H1 (cell line): ENCODE measurements at regions not wholly inside any gene's neighbourhood (a gene's known extent, or its start where the extent isn't known, plus 50 kb on each side); places are given as distances from the start of the nearest gene placed in this dataset.
A peak's percentile ranks its signal among the peaks of the same experiment; 100 is the strongest.

Source experiments
- CTCF ChIA-PET: fragments of 300-600 bp; sonication (Branson Sonifier 250); formaldehyde crosslinking; loops from one replicate; lab custom pipeline; 2021; ENCODE audit not compliant: partially characterized antibody; lab: Charles Lee
- POLR2A ChIA-PET: fragments of 300-600 bp; sonication (Branson Sonifier 250); formaldehyde crosslinking; loops from one replicate; lab custom pipeline; 2021; ENCODE audit warnings: inconsistent platforms; ENCODE audit not compliant: partially characterized antibody; lab: Charles Lee
- DNase-seq, 2 experiments: peaks; one replicate each; pipeline versions ENCODE4 v3.0.0 to v3.0.0-alpha.2; 2010 to 2022; ENCODE audit warnings: low spot score in 2 of 2, low read depth in 1 of 2, mixed read lengths in 1 of 2
- FAIRE-seq: peaks from 2 replicates; lab custom pipeline; 2011; peaks lifted over from hg19 to GRCh38; lab: Jason Lieb, UNC
- H2AFZ ChIP-seq: 2 replicates; pipeline ENCODE4 v1.8.1; 2012; ENCODE audit warnings: low read length, inconsistent platforms
- H2AK5ac ChIP-seq: 2 replicates; pipeline ENCODE4 v1.6.1; 2013; ENCODE audit warnings: low read depth, low read length
- H2BK120ac ChIP-seq: replicated peaks from 2 replicates; pipeline ENCODE3; 2013; ENCODE audit warnings: low read depth, low read length, inconsistent platforms
- H2BK12ac ChIP-seq: 2 replicates; pipeline ENCODE4 v1.6.1; 2013; ENCODE audit warnings: low read depth, low read length
- H2BK15ac ChIP-seq: 2 replicates; pipeline ENCODE4 v1.6.1; 2013; ENCODE audit warnings: low read length
- H2BK20ac ChIP-seq: 2 replicates; pipeline ENCODE4 v1.6.1; 2013; ENCODE audit warnings: low read length
- H2BK5ac ChIP-seq: 2 replicates; pipeline ENCODE4 v1.6.1; 2013; ENCODE audit warnings: low read depth, low read length
- H3K14ac ChIP-seq: 2 replicates; pipeline ENCODE4 v1.6.1; 2013; ENCODE audit warnings: inconsistent platforms; ENCODE audit not compliant: insufficient read length
- H3K18ac ChIP-seq: 2 replicates; pipeline ENCODE4 v1.6.1; 2013; ENCODE audit warnings: low read length; ENCODE audit errors: extremely low read depth
- H3K23ac ChIP-seq: 2 replicates; pipeline ENCODE4 v1.6.1; 2013; ENCODE audit warnings: inconsistent platforms; ENCODE audit not compliant: insufficient read length
- H3K23me2 ChIP-seq: 2 replicates; pipeline ENCODE4 v1.6.1; 2013; ENCODE audit warnings: low read depth, low read length
- H3K27ac ChIP-seq: 2 replicates; pipeline ENCODE4 v1.6.1; 2011; ENCODE audit warnings: low read depth, low read length, inconsistent platforms
- H3K27me3 ChIP-seq, 4 experiments: replicated peaks in 1 of 4; 1 replicate in 1 of 4; 2 replicates in 3 of 4; pipeline versions ENCODE4 v1.6.1 to v1.8.1; 2011 to 2013; ENCODE audit warnings: low read length in 3 of 4, mild to moderate bottlenecking in 3 of 4, inconsistent platforms in 2 of 4, mixed read lengths in 2 of 4, moderate library complexity in 1 of 4; ENCODE audit not compliant: control insufficient read depth in 3 of 4, insufficient read depth in 3 of 4; ENCODE audit errors: extremely low read depth in 1 of 4
- H3K36me3 ChIP-seq, 4 experiments: 2 replicates each; pipeline versions ENCODE4 v1.6.1 to v1.8.1; 2011 to 2013; ENCODE audit warnings: mild to moderate bottlenecking in 4 of 4, low read length in 3 of 4, moderate library complexity in 2 of 4, control low read depth in 1 of 4, inconsistent platforms in 1 of 4; ENCODE audit not compliant: insufficient read depth in 4 of 4, control insufficient read depth in 2 of 4
- H3K4ac ChIP-seq: replicated peaks from 2 replicates; pipeline ENCODE3; 2013; ENCODE audit warnings: low read length, low read depth, mixed read lengths, inconsistent platforms; ENCODE audit not compliant: insufficient read length
- H3K4me1 ChIP-seq, 4 experiments: replicated peaks in 1 of 4; 1 replicate in 1 of 4; 2 replicates in 3 of 4; pipeline versions ENCODE4 v1.6.1 to v1.8.1; 2011 to 2013; ENCODE audit warnings: low read length in 3 of 4, inconsistent platforms in 2 of 4, mixed read lengths in 1 of 4; ENCODE audit not compliant: insufficient read depth in 4 of 4, control insufficient read depth in 3 of 4
- H3K4me2 ChIP-seq, 2 experiments: 2 replicates each; pipeline versions ENCODE4 v1.6.1 to v1.8.1; 2011 to 2013; ENCODE audit warnings: low read depth in 2 of 2, low read length in 2 of 2, control low read depth in 1 of 2, inconsistent platforms in 1 of 2, mild to moderate bottlenecking in 1 of 2; ENCODE audit not compliant: insufficient read depth in 1 of 2
- H3K4me3 ChIP-seq, 4 experiments: fragments of 200-600, 300-600 bp in 1 of 4; sonication (generic), shearing (Covaris generic), sonication (Bioruptor Twin) in 1 of 4; 2 replicates each; pipeline versions ENCODE4 v1.5.1 to v1.8.1; 2011 to 2016; ENCODE audit warnings: low read length in 4 of 4, low read depth in 3 of 4, control low read depth in 2 of 4, inconsistent platforms in 2 of 4, mild to moderate bottlenecking in 2 of 4, mixed read lengths in 1 of 4, moderate library complexity in 1 of 4; ENCODE audit not compliant: insufficient read depth in 2 of 4; ENCODE audit errors: extremely low read depth in 1 of 4
- H3K56ac ChIP-seq: replicated peaks from 2 replicates; pipeline ENCODE3; 2013; ENCODE audit warnings: low read depth, mild to moderate bottlenecking, mixed read lengths, low read length, inconsistent platforms; ENCODE audit not compliant: insufficient read length
- H3K79me1 ChIP-seq: 2 replicates; pipeline ENCODE4 v1.6.1; 2013; ENCODE audit warnings: low read depth, low read length, control low read depth
- H3K79me2 ChIP-seq, 2 experiments: 2 replicates each; pipeline versions ENCODE4 v1.6.1 to v1.8.1; 2012 to 2013; ENCODE audit warnings: low read length in 2 of 2, mild to moderate bottlenecking in 2 of 2, inconsistent platforms in 1 of 2; ENCODE audit not compliant: insufficient read depth in 2 of 2, control insufficient read depth in 1 of 2
- H3K9ac ChIP-seq, 4 experiments: replicated peaks in 1 of 4; 1 replicate in 1 of 4; 2 replicates in 3 of 4; pipeline versions ENCODE4 v1.6.1 to v1.8.1; 2011 to 2013; ENCODE audit warnings: low read depth in 3 of 4, low read length in 3 of 4, control low read depth in 2 of 4, mild to moderate bottlenecking in 2 of 4, moderate library complexity in 2 of 4, inconsistent platforms in 1 of 4; ENCODE audit errors: extremely low read depth in 1 of 4
- H3K9me3 ChIP-seq, 2 experiments: 2 replicates each; pipeline versions ENCODE4 v1.6.1 to v1.8.1; 2012 to 2013; ENCODE audit warnings: mild to moderate bottlenecking in 2 of 2, moderate library complexity in 2 of 2, control low read depth in 1 of 2, inconsistent platforms in 1 of 2, low read depth in 1 of 2, low read length in 1 of 2, mixed read lengths in 1 of 2; ENCODE audit not compliant: insufficient read depth in 2 of 2
- H4K20me1 ChIP-seq, 2 experiments: replicated peaks in 1 of 2; 2 replicates each; pipeline versions ENCODE3 to v1.8.1; 2011 to 2013; ENCODE audit warnings: inconsistent platforms in 2 of 2, low read length in 2 of 2, mild to moderate bottlenecking in 1 of 2; ENCODE audit not compliant: insufficient read depth in 2 of 2, control insufficient read depth in 1 of 2
- H4K5ac ChIP-seq: 2 replicates; pipeline ENCODE4 v1.6.1; 2013; ENCODE audit warnings: low read length, low read depth, mixed read lengths, inconsistent platforms; ENCODE audit not compliant: insufficient read length
- H4K8ac ChIP-seq: 2 replicates; pipeline ENCODE4 v1.8.0; 2013; ENCODE audit warnings: mild to moderate bottlenecking, moderate library complexity, low read length, inconsistent platforms; ENCODE audit not compliant: insufficient read depth; ENCODE audit errors: extremely low read depth
- H4K91ac ChIP-seq: replicated peaks from 2 replicates; pipeline ENCODE3; 2013; ENCODE audit warnings: low read length, mixed read lengths, inconsistent platforms; ENCODE audit not compliant: insufficient read length
- ASH2L ChIP-seq: fragments of 200-600, 300-600 bp; sonication (generic); IDR thresholded peaks from one replicate; pipeline ENCODE4 v1.7.1; 2017; ENCODE audit warnings: low read length
- CEBPB ChIP-seq: IDR thresholded peaks from 2 replicates; pipeline ENCODE4 v1.6.1; 2012; ENCODE audit warnings: low read depth, low read length
- CREB1 ChIP-seq: IDR thresholded peaks from 2 replicates; pipeline ENCODE4 v1.6.1; 2012; ENCODE audit warnings: inconsistent platforms
- CTBP2 ChIP-seq: IDR thresholded peaks from 2 replicates; pipeline ENCODE4 v1.7.0; 2011; ENCODE audit warnings: borderline replicate concordance, mild to moderate bottlenecking, moderate library complexity, mixed read lengths, low read length; ENCODE audit not compliant: insufficient read depth, insufficient read length
- CTCF ChIP-seq, 3 experiments: IDR thresholded peaks; 1 replicate in 2 of 3; 2 replicates in 1 of 3; pipeline versions ENCODE4 v1.5.1 to v1.6.1; 2011; ENCODE audit warnings: low read length in 3 of 3, mild to moderate bottlenecking in 3 of 3, inconsistent platforms in 2 of 3, low read depth in 1 of 3, moderate library complexity in 1 of 3; ENCODE audit not compliant: insufficient read depth in 1 of 3; ENCODE audit errors: control extremely low read depth in 1 of 3
- E2F6 ChIP-seq: IDR thresholded peaks from 2 replicates; pipeline ENCODE4 v1.6.1; 2012; ENCODE audit warnings: inconsistent platforms
- HDAC6 ChIP-seq: IDR thresholded peaks from one replicate; pipeline ENCODE4 v1.7.1; 2012; ENCODE audit warnings: low read depth, mild to moderate bottlenecking, inconsistent platforms, low read length, moderate library complexity
- MAFK ChIP-seq: IDR thresholded peaks from 2 replicates; pipeline ENCODE4 v1.6.1; 2012; ENCODE audit warnings: low read depth, mild to moderate bottlenecking, improper control_type of control experiment, low read length
- SP2 ChIP-seq: IDR thresholded peaks from 2 replicates; pipeline ENCODE4 v1.6.1; 2012; ENCODE audit warnings: mild to moderate bottlenecking, low read length, inconsistent platforms
- TAF1 ChIP-seq: IDR thresholded peaks from 2 replicates; pipeline ENCODE4 v1.6.1; 2011; ENCODE audit warnings: mild to moderate bottlenecking, low read depth, low read length
- WGBS, 2 experiments: shearing (Covaris generic) in 1 of 2; methylation state at CpG; one replicate each; pipeline versions ENCODE4 v1.1.6 to v1.1.7; 2013 to 2015; ENCODE audit warnings: low lambda C conversion rate in 2 of 2, mixed read lengths in 2 of 2, inconsistent platforms in 1 of 2, low coverage in 1 of 2, missing lambda C conversion rate in 1 of 2; ENCODE audit not compliant: insufficient replicate concordance in 2 of 2, insufficient coverage in 1 of 2, insufficient read length in 1 of 2; ENCODE audit errors: extremely low coverage in 1 of 2, missing lambda C conversion rate in 1 of 2; 5-methylcytosine and 5-hydroxymethylcytosine counted together

- no peak overlapping the region for H3K56ac ChIP-seq
- H3K14ac ChIP-seq: no peak overlapping the region
- CTCF ChIA-PET: no interaction called here
- H3K36me3 ChIP-seq: no peaks in the 10 kb centered on the region
- no peak overlapping the region for H4K91ac ChIP-seq
- no peak overlapping the region for H2BK120ac ChIP-seq
- peaks cover 0 to 9% (median 4%) of the 10 kb centered on the region in 4 experiments; a peak in 5 of 7 replicates for H3K4me1 ChIP-seq
- H3K9me3 ChIP-seq: peaks cover 0 to 1% of the 10 kb centered on the region in 2 experiments; a peak in 1 of 4 replicates
- FAIRE-seq (no peak), DNase-seq (no peak)
- H3K79me1 ChIP-seq: no peaks in the 10 kb centered on the region
- no peaks in the 10 kb centered on the region for H3K27me3 ChIP-seq
- H3K79me2 ChIP-seq: no peaks in the 10 kb centered on the region
- no peak overlapping the region for H3K27ac ChIP-seq
- POLR2A ChIA-PET: no interaction called here
- no peak overlapping the region for H4K5ac ChIP-seq
- no peaks in the 10 kb centered on the region for H4K20me1 ChIP-seq
- no peak overlapping the region for H2AFZ ChIP-seq
- H3K4ac ChIP-seq: no peak overlapping the region
- peak overlapping the region; percentile 69; the same call in 1 of the 2 replicates for H2BK12ac ChIP-seq
- 88% methylated on average over 9 of the region's 9 CpGs; no CpG with 5 or more reads in 1 of the 2 experiments for WGBS, 2 experiments
- H3K23me2 ChIP-seq: no peaks in the 10 kb centered on the region
- H3K23ac ChIP-seq: no peak overlapping the region
- H3K4me2 ChIP-seq: no peak overlapping the region
- peak overlapping the region; percentile 46; the same call in 1 of the 2 replicates for H2BK5ac ChIP-seq
- peak overlapping the region; percentile 52; the same call in 1 of the 2 replicates for H2BK20ac ChIP-seq
- H2AK5ac ChIP-seq: no peak overlapping the region
- no peak overlapping the region for H4K8ac ChIP-seq
- H2BK15ac ChIP-seq: peak overlapping the region; percentile 16; the same call in 1 of the 2 replicates
- H3K9ac ChIP-seq: no peak overlapping the region
- no peak overlapping the region for H3K4me3 ChIP-seq
- peak overlapping the region; percentile 81 for H3K18ac ChIP-seq
- no peak for TF ChIP-seq SP2
- TF ChIP-seq CREB1: no peak
- TF ChIP-seq MAFK: no peak
- no peak for TF ChIP-seq CEBPB
- TF ChIP-seq CTCF (IDR thresholded peaks at IDR 0.05; ENCODE audit: control extremely low read depth in 1 of 3, insufficient read depth in 1 of 3, low read depth in 1 of 3, low read length in 3 of 3): no peak
- no peak for TF ChIP-seq E2F6
- TF ChIP-seq CTBP2: no peak
- TF ChIP-seq ASH2L: no peak
- no peak for TF ChIP-seq HDAC6
- no peak for TF ChIP-seq TAF1
Observed at GRCh38 chr16:22642416-22643088, 131.9 kb downstream of the NPIPB5 start.
